Inferior parietal cortex (tissue), 1 donor: ENCODE measurements at regions not wholly inside any gene's neighbourhood (a gene's known extent, or its start where the extent isn't known, plus 50 kb on each side); places are given as distances from the start of the nearest gene placed in this dataset.
A peak's percentile ranks its signal among the peaks of the same experiment; 100 is the strongest.
"Not testable (repeated sequence)": the region's sequence is repeated elsewhere in the genome, so short reads cannot be mapped to it uniquely, and the experiment has no call there.

Experiments used
- DNase-seq: peaks from one replicate; pipeline ENCODE4 v3.0.0-alpha.2; 2016; ENCODE audit errors: extremely low spot score

- no peak for DNase-seq
These were observed 58.9 kb downstream of the OR5AK2 start for GRCh38 chr11:57047610-57048009.

- DNase-seq, result no peak
These were observed 61.0 kb downstream of the OR5AK2 start for GRCh38 chr11:57049749-57050148.

GRCh38 chr11:57054817-57055216 lies 66.1 kb downstream of the OR5AK2 start:
- DNase-seq, result no peak

DNA sequence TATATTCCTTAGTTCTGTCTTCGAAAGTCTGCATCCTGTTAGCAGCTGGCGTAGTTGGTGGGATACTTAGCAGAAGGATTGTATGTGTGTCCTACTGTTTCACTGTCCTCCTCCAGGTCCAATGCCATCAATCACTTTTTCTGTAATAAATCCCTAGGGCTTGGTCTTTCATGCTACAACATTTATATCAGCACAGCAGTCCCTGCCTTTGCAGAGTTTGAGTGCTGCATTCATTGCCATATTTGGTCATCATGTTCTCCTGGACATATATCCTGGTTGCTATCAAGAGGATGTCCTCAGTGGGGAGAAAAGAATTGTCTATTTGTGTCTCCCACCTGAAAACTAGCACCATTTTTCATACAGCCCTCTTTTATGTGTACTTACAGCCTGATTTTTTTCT lies 67.0 kb downstream of the OR5AK2 start:
- DNase-seq, result no peak

DNA sequence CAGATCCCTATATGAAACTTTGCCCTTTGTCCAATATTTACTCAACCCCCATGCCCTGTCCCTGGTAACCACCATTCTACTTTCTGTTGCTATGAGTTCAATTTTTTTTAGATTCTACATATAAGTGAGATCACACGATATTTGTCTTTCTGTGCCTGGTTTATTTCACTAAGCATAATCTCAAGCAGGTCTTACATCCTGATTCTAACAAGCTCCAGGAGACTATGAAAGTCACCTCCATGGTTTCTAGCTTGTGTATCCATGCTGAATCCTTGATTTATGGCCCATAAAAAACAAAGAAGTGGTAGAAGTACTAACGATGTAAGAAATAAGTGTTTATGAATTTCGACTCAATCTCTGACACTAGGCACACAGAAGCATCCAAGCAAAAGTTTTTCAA lies 68.0 kb downstream of the OR5AK2 start:
- no peak for DNase-seq

GRCh38 chr11:57057561-57057960 lies 68.8 kb downstream of the OR5AK2 start:
- DNase-seq, result no peak

GRCh38 chr11:57062957-57063356 lies 74.2 kb downstream of the OR5AK2 start:
- DNase-seq, result not testable (repeated sequence)

DNA sequence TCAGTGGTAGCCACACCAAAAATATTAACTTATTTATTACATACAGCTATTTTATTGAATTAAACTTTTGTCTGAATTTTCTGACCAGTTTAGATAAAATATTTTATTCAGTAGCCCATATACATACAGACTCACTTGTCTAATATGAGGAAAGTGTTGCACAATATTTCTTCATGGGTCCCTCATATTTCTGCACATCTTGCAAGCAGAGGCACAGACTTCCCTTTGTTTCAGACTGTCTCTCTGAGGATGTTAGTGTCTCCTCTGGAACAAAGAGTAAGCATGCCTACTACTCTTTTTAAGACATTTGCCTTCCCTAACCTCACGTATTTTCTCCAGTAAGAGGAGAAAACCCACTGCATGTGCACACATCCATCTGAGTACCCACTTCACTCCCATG lies 81.2 kb downstream of the OR5AK2 start:
- DNase-seq, result no peak

GRCh38 chr11:57071829-57072228 lies 83.1 kb downstream of the OR5AK2 start:
- no peak for DNase-seq

- peak; percentile 23 for DNase-seq
These were observed 83.9 kb downstream of the OR5AK2 start for GRCh38 chr11:57072640-57073039.

GRCh38 chr11:57073128-57073527 lies 84.4 kb downstream of the OR5AK2 start:
- no peak for DNase-seq

GRCh38 chr11:57081356-57081755 lies 92.6 kb downstream of the OR5AK2 start:
- no peak for DNase-seq

DNA sequence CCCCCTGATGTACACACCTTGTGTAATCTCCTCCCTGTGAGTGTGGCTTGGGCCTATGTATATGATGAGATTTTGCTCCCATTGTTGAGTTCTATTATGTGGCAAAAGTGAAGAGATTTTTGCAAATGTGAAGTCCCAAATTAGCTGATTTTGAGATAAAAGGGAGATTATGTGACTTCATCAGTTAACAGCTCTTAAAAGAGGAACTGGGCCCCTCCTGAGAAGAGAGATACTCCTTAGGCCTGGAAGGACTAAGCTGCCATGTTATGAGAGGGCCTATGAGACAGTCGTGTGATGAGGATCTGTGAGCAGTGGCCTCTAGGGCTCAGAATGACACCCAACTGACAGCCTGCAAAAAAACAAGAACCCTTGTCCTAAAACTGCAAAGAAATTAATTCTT lies 93.4 kb downstream of the OR5AK2 start:
- no peak for DNase-seq

GRCh38 chr11:57083641-57084385 lies 95.1 kb downstream of the OR5AK2 start:
- DNase-seq, result no peak

DNA sequence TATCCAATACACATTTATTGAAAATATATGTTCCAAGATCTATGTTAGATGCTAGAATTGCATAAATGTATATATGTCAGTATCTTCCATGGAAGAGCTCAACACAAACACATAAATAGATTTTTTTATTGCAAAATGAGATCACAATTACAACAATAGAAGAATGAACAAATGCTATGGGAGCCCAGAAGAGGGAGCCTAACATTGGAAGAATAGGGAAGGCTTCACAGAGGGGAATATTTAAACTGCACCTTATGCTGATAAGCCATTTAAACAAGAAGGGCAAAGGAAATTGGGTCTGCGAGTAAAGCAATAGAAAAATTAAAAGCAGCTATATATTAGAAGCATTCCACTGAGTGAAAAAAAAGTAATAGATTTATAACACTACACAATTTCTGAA lies 96.1 kb upstream of the LRRC55 start:
- DNase-seq, result no peak

DNA sequence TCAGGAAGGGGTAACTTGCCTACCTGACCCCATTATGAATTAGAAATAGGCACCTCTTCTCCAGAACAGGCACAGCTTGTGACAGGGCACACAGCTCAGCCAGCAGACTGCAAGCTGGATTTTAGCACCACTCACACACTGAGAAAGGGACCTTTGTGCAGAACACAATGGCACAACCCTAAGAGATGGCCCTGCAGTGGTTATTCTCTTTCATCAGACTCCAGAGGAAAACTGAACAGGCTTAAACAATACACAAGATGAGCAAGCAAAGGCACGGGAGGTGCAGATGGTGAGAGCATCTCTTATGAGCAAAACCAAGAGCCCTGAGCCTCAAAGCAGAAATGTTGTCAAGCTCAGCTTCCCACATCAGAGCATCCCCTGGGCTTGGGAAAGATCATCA lies 93.8 kb upstream of the LRRC55 start:
- no peak for DNase-seq

GRCh38 chr11:57092028-57092698 lies 89.6 kb upstream of the LRRC55 start:
- no peak for DNase-seq

DNA sequence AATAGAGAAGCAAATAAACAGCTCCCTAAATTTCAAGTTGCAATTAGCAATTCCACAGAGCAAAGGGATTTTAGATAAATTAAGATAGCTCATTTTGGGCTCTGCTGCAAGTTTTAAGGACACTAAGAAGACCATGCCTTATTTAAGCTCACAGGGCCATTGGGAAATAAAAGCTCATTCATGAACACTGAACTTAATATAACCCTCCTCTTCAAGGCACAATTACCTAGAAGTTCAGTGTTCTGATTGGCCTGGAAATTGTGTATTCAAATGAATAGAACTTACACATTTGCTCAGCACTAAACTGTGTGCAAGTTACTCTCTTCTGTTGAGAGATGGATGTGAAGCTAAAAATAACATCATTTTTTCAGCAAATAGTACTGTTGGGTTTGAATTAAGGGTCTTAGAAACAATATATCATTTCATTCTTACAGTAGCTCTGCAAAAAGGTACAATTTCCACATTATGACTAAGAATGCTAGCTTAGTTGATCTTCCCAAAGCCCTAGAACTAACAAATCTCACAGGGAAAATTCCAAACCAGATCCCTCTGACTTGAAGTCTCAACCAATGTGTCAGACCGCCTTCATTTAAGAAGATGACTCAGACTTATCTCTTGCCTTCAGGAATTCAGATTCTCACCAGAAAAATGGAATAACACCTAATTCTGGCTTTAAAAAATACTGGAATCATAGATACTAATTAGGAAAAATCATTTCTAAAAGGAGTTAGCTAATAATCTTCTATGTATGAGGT lies 87.4 kb upstream of the LRRC55 start:
- no peak for DNase-seq

- DNase-seq, result no peak
These were observed 86.3 kb upstream of the LRRC55 start for GRCh38 chr11:57095417-57095816.

GRCh38 chr11:57095896-57096295 lies 85.9 kb upstream of the LRRC55 start:
- no peak for DNase-seq

DNA sequence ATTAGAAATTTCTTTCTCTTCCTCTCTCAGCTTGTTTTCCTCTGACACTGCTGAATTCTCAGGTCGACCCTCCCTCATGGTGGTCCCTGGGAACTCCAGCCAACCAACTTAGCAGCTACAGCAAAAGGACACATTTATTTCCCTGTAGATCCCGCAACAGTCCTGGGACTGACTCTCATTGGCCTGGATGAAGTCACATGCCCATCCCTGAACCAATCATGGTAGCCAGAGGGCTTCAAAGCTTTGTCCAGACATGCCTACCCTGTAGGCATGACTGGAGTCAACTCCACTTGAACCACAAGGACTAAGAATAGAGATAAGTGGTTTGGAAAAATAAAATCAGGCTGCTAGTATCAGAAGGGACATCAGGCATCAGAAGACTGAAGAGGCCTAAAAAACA lies 84.6 kb upstream of the LRRC55 start:
- DNase-seq, result no peak

DNA sequence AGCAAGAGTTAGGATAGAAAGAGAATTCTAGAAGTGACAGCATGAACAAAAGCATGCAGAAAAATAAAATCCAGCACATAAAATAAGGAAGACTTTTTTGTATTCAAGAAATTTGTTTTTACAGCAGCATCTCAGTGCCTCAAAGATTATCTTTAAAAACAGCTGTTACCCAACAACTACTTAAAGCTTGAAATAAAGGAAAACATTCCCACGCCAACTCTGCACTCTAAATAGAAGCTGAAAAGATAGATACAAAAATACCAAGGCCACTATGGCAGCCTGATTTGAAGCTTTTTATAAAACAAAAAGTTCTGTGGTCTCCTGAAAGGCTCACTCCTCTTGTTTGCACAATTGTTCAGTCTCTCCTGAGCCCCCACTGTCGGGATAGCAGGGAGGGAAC lies 83.6 kb upstream of the LRRC55 start:
- no peak for DNase-seq
